B cell (primary cell): ENCODE measurements at regions not wholly inside any gene's neighbourhood (a gene's known extent, or its start where the extent isn't known, plus 50 kb on each side); places are given as distances from the start of the nearest gene placed in this dataset.

Experiments used
- EZH2 ChIP-seq: IDR thresholded peaks from 2 replicates; pipeline ENCODE4 v1.6.1; 2012; ENCODE audit warnings: borderline replicate concordance, low read depth, mild to moderate bottlenecking, moderate library complexity, low read length; ENCODE audit not compliant: insufficient read depth, poor library complexity, severe bottlenecking
- TF ChIP-seq, protein P1 (sequence below): fragments of 200-600 bp; IDR thresholded peaks from one replicate; pipeline ENCODE4 v1.8.0; 2022; ENCODE audit warnings: antibody characterized with exemption, mild to moderate bottlenecking

DNA sequence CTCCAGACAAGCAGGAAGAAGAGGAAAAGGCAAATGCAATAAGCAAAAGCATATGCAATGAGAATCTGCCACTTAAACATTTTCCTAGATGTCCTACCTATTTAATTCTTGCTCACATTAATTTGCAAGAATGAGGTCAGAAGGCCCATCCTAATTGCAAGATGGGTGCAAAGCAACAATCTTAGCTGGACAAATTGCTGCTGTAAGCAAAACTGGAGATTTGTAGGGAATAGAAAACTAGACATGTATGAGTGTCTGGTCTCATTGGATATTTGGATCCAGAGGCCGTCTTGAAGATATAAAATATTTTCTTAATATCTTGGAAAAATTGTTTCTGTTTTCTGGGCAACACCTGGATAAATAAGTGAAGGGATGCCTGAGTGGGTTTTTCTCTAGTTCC is 150.1 kb upstream of the PGR start:
- TF ChIP-seq, protein P1, sequence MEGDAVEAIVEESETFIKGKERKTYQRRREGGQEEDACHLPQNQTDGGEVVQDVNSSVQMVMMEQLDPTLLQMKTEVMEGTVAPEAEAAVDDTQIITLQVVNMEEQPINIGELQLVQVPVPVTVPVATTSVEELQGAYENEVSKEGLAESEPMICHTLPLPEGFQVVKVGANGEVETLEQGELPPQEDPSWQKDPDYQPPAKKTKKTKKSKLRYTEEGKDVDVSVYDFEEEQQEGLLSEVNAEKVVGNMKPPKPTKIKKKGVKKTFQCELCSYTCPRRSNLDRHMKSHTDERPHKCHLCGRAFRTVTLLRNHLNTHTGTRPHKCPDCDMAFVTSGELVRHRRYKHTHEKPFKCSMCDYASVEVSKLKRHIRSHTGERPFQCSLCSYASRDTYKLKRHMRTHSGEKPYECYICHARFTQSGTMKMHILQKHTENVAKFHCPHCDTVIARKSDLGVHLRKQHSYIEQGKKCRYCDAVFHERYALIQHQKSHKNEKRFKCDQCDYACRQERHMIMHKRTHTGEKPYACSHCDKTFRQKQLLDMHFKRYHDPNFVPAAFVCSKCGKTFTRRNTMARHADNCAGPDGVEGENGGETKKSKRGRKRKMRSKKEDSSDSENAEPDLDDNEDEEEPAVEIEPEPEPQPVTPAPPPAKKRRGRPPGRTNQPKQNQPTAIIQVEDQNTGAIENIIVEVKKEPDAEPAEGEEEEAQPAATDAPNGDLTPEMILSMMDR = no peak
- TF ChIP-seq EZH2 = no peak
